Keratinocyte (primary cell): ENCODE measurements at regions not wholly inside any gene's neighbourhood (a gene's known extent, or its start where the extent isn't known, plus 50 kb on each side); places are given as distances from the start of the nearest gene placed in this dataset.

Experiments
- DNase-seq: peaks from one replicate; pipeline ENCODE4 v3.0.0-alpha.2; 2011; ENCODE audit warnings: low read depth, missing footprints, low spot score
- FAIRE-seq: peaks from 2 replicates; lab custom pipeline; 2011; peaks lifted over from hg19 to GRCh38; lab: Jason Lieb, UNC
- H2AFZ ChIP-seq: 2 replicates; pipeline ENCODE4 v1.6.0; 2012; ENCODE audit warnings: low read length, control low read depth, inconsistent platforms; ENCODE audit not compliant: control insufficient read depth
- H3K27ac ChIP-seq: 2 replicates; pipeline ENCODE4 v1.5.1; 2011; ENCODE audit warnings: low read length; ENCODE audit not compliant: control insufficient read depth, insufficient read depth
- H3K27me3 ChIP-seq: 3 replicates; pipeline ENCODE4 v1.6.0; 2011; ENCODE audit warnings: low read length; ENCODE audit not compliant: control insufficient read depth, insufficient read depth; ENCODE audit errors: extremely low read depth
- H3K36me3 ChIP-seq, 2 experiments: 2 replicates in 1 of 2; 3 replicates in 1 of 2; pipeline ENCODE4 v1.5.1; 2011; ENCODE audit warnings: low read length in 2 of 2, mild to moderate bottlenecking in 1 of 2; ENCODE audit not compliant: control insufficient read depth in 2 of 2, insufficient read depth in 2 of 2; ENCODE audit errors: extremely low read depth in 1 of 2
- H3K4me1 ChIP-seq: 3 replicates; pipeline ENCODE4 v1.5.1; 2011; ENCODE audit warnings: low read length; ENCODE audit not compliant: control insufficient read depth, insufficient read depth; ENCODE audit errors: extremely low read depth
- H3K4me2 ChIP-seq: 3 replicates; pipeline ENCODE4 v1.6.0; 2011; ENCODE audit warnings: low read depth, low read length; ENCODE audit not compliant: control insufficient read depth, insufficient read depth; ENCODE audit errors: extremely low read depth
- H3K4me3 ChIP-seq, 3 experiments: fragments of 200-600 bp in 1 of 3; sonication (generic) in 1 of 3; 2 replicates in 2 of 3; 3 replicates in 1 of 3; pipeline ENCODE4 v1.5.1; 2011 to 2016; ENCODE audit warnings: low read length in 3 of 3, mild to moderate bottlenecking in 3 of 3, control low read depth in 2 of 3, inconsistent platforms in 1 of 3, low read depth in 1 of 3, mixed read lengths in 1 of 3, mixed run types in 1 of 3, moderate library complexity in 1 of 3; ENCODE audit not compliant: control insufficient read depth in 2 of 3, insufficient read depth in 2 of 3; ENCODE audit errors: extremely low read depth in 1 of 3
- H3K79me2 ChIP-seq: 2 replicates; pipeline ENCODE4 v1.6.0; 2012; ENCODE audit warnings: low read length; ENCODE audit not compliant: control insufficient read depth, insufficient read depth
- H3K9ac ChIP-seq: 3 replicates; pipeline ENCODE4 v1.6.0; 2011; ENCODE audit warnings: low read length; ENCODE audit not compliant: control insufficient read depth, insufficient read depth; ENCODE audit errors: extremely low read depth
- H3K9me1 ChIP-seq: 3 replicates; pipeline ENCODE4 v1.6.0; 2011; ENCODE audit warnings: low read length; ENCODE audit not compliant: control insufficient read depth, insufficient read depth; ENCODE audit errors: extremely low read depth
- H3K9me3 ChIP-seq: 2 replicates; pipeline ENCODE4 v1.5.1; 2012; ENCODE audit warnings: low read depth, low read length; ENCODE audit not compliant: control insufficient read depth
- H4K20me1 ChIP-seq: 3 replicates; pipeline ENCODE4 v1.6.0; 2011; ENCODE audit warnings: low read length; ENCODE audit not compliant: control insufficient read depth, insufficient read depth; ENCODE audit errors: extremely low read depth
- CTCF ChIP-seq, 3 experiments: IDR thresholded peaks in 1 of 3; conservative IDR thresholded peaks in 1 of 3; optimal IDR thresholded peaks in 1 of 3; 2 replicates in 2 of 3; 3 replicates in 1 of 3; pipeline versions ENCODE3 to v1.5.1; 2011; ENCODE audit warnings: low read length in 3 of 3, mild to moderate bottlenecking in 3 of 3, moderate library complexity in 2 of 3, control low read depth in 1 of 3, inconsistent platforms in 1 of 3; ENCODE audit not compliant: insufficient read depth in 2 of 3; ENCODE audit errors: extremely low read depth in 1 of 3
- EZH2 ChIP-seq: IDR thresholded peaks from one replicate; pipeline ENCODE4 v1.6.1; 2012; ENCODE audit warnings: inconsistent platforms, mild to moderate bottlenecking, low read length, moderate library complexity
- dilution Hi-C: fragments of 300-500 bp; cut with MboI; formaldehyde crosslinking; loops from one replicate; pipeline ENCODE4 v1.7.0; 2020; ENCODE audit warnings: low sequenced_read_pairs; ENCODE audit not compliant: extremely low pct_ligation_motif_present

DNA sequence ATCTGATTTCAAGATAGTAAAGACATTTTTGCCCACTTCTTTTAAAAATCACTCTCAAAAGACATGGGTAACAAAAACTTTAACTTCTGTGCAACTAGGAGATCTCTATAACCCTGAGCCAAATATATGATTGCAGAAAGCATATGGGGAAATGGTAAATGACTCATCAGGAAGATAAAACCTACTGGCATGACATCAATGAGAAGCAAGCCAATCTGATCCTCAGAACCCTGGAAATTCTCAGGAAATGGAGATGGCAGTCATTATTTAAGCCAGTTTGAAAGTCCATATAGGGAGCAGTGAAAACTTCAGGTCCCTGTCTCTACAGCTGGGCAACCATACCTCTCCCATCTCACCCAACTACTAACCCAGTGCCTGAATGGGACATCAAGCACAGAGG is 249.7 kb upstream of the NREP start:
- peaks cover 20% of the 10 kb centered on the region for H3K4me1 ChIP-seq
- H3K36me3 ChIP-seq, result no peaks in the 10 kb centered on the region
- H4K20me1 ChIP-seq, result no peaks in the 10 kb centered on the region
- no peak for DNase-seq
- TF ChIP-seq CTCF (optimal IDR thresholded peaks at IDR 0.05 in 1 of 3, IDR thresholded peaks at IDR 0.05 in 1 of 3, conservative IDR thresholded peaks at IDR 0.05 in 1 of 3; ENCODE audit: extremely low read depth in 1 of 3, insufficient read depth in 2 of 3, low read length in 3 of 3), result no peak
- TF ChIP-seq EZH2, result no peak
- peak; percentile 72 for FAIRE-seq
- H3K27ac ChIP-seq, result no peak overlapping the region
- no peak overlapping the region for H3K4me2 ChIP-seq
- no peak overlapping the region for H3K4me3 ChIP-seq
- no peaks in the 10 kb centered on the region for H3K27me3 ChIP-seq
- no peaks in the 10 kb centered on the region for H3K9me1 ChIP-seq
- no peaks in the 10 kb centered on the region for H3K9me3 ChIP-seq
- no peaks in the 10 kb centered on the region for H3K79me2 ChIP-seq
- no peak overlapping the region for H2AFZ ChIP-seq
- dilution Hi-C loops, result no loop called here
- no peak overlapping the region for H3K9ac ChIP-seq

GRCh38 chr5:112005623-112005930 is 248.6 kb upstream of the NREP start:
- H3K4me1 ChIP-seq, result peaks cover 20% of the 10 kb centered on the region
- no peak overlapping the region for H3K9ac ChIP-seq
- no peaks in the 10 kb centered on the region for H3K27me3 ChIP-seq
- H3K79me2 ChIP-seq, result no peaks in the 10 kb centered on the region
- no peak overlapping the region for H2AFZ ChIP-seq
- H3K27ac ChIP-seq, result no peak overlapping the region
- no peaks in the 10 kb centered on the region for H3K9me3 ChIP-seq
- no peak for TF ChIP-seq CTCF (optimal IDR thresholded peaks at IDR 0.05 in 1 of 3, IDR thresholded peaks at IDR 0.05 in 1 of 3, conservative IDR thresholded peaks at IDR 0.05 in 1 of 3; ENCODE audit: extremely low read depth in 1 of 3, insufficient read depth in 2 of 3, low read length in 3 of 3)
- no peak for TF ChIP-seq EZH2
- no peak for DNase-seq
- H3K4me3 ChIP-seq, result no peak overlapping the region
- dilution Hi-C loops, result no loop called here
- H3K4me2 ChIP-seq, result peak overlapping the region; percentile 12
- H4K20me1 ChIP-seq, result no peaks in the 10 kb centered on the region
- H3K9me1 ChIP-seq, result no peaks in the 10 kb centered on the region
- FAIRE-seq, result no peak
- H3K36me3 ChIP-seq, result no peaks in the 10 kb centered on the region
